UCSD-AML1 (cell line): ENCODE measurements at regions not wholly inside any gene's neighbourhood (a gene's known extent, or its start where the extent isn't known, plus 50 kb on each side); places are given as distances from the start of the nearest gene placed in this dataset.

ENCODE experiments used
- DNase-seq: peaks from one replicate; lab custom pipeline; 2025; ENCODE audit not compliant: unreplicated experiment; lab: John Stamatoyannopoulos, UW

DNA sequence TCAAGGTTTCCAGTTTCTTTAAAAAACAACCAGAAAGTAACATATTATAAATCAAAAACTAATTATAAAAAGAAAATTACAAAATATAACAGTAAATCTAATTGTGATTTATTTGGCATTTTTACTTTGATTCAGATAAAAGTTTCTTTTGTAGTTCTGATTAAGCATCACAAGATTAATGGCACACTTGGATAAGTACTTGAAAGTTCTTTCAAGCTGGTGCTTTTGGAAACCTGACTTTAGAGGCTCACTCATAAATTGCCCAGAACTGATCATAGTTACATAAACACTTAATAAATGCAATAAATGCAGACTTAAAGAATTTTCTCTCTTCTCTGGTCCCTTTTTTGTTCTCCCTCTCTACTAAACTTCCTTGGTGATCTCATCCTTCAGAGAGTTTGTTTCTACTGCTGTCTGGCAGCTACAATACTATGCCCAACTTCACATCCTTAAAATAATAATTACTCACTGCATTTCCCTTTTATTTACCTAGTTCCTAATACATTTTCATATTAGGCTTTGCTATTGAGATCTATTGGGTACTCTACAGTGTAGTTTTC lies 1417.0 kb downstream of the EFNB2 start:
- DNase-seq = no peak

DNA sequence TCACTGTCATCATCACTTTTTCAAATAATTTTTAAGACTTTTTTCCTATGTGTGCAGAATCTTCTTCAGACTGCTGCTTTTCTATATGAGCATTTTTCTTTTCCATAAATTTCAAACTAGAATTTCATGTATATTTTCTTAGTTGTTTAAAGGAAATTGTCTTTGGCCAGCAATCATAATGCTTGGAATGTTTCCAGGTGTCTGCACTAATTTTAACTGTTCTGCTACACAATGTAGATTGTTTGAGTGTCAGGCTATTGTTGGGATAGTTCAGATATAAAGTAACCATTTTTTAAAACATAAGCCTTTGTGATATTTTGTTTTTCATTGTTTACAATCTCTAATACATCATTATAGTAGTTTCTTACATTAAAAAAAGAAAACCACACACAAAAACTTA lies 1418.5 kb downstream of the EFNB2 start:
- DNase-seq = no peak

DNA sequence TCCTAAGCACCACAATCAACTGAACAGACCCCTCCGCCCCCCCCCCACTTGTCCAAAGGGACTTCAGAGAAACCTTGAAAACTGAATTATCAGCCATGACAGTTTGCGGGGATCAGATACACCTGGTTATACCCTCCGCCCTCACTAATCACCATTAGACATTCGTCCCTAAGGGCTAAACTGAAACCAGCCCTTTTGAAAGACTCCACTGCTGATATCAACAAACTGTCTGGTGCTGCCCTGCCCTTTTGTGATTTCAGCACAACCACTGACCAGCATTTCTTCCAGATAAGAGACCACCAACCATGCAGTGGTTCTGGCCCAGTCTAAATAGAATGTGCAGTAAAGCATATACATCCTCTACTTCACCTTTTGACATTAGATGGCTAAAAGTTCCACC lies 1422.9 kb downstream of the EFNB2 start:
- DNase-seq = no peak

GRCh38 chr13:105107781-105108180 lies 1427.7 kb downstream of the EFNB2 start:
- no peak for DNase-seq

- no peak for DNase-seq
Measured at GRCh38 chr13:105105471-105105870, 1430.0 kb downstream of the EFNB2 start.

DNA sequence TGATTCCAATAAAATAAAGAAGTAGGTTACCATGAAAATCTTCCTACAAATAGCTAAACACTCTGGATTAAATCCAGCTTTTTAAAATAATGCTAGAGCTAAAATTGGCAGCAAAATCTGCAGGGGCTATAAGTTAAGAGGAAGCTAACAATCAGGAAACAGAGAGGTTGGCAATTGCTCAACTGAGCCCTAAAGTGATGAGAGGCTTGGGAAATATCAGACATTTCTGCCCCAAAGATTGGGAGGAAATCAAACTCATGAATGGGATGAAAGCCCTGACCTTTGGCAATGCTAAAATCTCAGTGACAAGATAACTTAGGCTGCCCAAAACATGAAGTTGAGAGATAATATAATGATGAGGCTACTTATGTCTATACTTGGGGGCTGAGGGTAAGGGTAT lies 1437.9 kb downstream of the EFNB2 start:
- DNase-seq = no peak

DNA sequence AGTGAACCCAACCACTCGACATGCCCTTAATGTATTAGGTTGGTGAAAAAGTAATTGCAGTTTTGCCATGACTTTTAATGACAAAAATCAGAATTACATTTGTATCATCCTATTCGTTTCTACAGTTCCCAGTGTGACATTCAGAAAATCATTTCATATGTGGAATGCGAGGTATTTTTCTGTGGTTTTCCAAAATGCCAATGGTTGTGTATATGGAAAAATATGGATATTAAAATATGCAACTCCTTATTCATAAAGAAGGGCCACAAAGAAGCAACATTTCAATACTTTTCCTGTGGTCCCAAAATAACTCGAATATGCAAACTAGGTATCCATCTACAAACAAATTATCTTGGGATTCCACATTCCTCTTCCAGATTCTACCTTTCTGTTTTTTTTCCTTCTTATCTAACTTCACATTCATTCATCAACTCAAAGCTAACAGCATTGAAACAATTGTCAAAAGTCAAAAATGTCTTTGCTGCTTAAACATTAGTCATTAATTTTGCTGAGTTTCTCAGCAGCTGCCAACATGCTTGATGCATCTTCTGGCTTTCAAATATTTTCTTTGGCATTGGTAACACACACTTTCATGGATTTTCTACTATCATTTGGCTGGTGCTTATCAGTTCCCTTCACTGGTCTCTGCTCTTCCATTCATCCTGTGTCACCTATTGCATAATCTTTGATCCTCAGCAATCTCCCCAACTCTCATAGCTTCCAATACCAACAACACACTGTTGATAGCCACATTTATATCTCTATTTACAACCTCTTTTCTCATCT lies 1445.4 kb downstream of the EFNB2 start:
- no peak for DNase-seq

DNA sequence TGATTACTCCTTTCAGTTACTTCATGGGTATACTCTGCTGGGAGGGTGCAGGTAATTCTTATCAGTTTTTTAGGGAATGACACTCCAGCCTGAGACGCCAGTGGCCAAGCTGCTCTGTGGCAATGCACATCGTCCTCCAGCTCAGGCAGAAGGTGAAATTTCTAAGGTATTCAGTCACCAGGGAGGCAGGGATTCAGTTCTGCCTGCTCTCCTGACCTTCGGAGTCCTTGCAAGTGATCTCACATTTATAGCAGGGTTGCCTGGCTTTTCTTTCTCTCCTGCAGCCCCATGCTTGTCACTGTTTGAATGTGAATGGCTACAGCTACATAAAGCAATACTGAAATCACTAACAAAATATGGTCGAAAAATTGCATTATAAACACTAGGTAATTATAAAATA lies 1447.5 kb downstream of the EFNB2 start:
- DNase-seq = no peak

GRCh38 chr13:105084931-105085330 lies 1450.5 kb downstream of the EFNB2 start:
- no peak for DNase-seq

DNA sequence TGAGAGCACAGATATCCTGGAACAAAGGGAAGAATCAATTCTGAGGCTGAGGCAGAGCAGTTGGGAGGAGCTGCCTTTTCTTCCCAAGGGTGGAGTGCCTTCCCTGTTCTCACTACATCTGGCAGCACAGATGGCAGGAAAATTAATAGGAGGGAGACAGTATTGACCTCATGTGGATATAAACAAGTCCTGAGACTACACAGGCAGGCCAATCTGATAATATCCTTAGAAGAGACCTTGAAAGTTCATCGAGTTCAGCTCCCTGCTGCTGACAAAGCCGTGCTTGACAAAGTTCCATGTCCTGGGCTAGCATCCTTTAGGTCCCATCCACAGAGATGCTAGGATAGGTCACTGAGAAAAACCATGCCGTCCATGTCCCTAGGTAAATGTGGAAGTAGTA lies 1451.5 kb downstream of the EFNB2 start:
- DNase-seq = no peak

GRCh38 chr13:105074755-105075154 lies 1460.7 kb downstream of the EFNB2 start:
- DNase-seq = no peak

DNA sequence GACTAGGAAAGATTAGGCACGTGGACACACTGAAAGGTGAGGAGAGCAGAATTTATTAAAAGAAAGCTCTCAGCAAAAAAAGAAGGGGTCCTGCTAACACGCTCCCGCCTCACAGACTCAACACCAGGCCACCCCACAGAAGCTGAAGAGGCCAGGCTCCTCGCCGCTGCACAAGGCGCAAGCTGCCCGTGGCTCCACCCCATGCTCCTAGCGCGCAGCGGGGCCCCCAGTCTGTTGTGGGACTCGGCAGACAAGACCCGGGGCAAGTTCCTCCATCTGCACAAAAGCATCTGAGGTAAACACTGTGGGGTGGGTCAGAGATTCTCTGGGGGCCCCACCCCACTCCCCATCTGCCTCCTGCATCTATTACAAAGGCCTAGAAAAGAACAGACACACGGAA lies 1462.4 kb downstream of the EFNB2 start:
- DNase-seq = no peak

DNA sequence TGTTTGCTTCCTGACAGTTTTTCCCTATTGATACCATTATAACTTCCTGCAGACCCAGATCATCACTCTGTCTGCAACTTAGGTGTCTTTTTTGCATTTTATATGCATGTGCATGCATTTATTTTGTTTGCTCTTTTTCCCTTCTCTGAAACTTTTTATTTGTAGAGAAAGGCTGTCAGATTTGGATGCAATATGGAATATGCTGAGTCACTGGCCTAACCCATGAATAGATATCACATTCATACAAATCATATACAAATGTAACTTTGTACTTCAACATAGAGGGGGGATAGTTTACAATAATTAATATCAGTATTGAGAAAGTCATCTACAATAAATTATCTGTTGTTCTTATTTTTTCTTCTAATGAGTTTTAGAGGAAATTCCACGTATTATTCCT lies 1465.0 kb downstream of the EFNB2 start:
- no peak for DNase-seq

DNA sequence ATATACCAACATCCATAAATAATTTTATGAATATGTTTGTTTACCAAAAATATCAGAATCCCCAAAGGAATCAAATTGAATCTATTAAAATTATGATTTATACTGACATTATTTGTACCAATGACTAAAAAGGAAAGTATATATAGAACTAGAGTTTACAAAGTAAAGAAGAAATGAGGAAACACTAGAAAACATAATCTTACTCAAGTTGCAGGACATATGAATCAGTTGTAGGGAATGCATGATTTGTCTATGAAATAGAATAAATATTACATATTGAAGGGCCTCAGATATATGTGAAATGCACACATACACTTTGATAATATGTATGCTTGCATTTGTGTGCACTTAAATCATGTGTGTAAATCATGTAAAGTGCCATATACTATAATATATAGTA lies 1466.4 kb downstream of the EFNB2 start:
- no peak for DNase-seq

DNA sequence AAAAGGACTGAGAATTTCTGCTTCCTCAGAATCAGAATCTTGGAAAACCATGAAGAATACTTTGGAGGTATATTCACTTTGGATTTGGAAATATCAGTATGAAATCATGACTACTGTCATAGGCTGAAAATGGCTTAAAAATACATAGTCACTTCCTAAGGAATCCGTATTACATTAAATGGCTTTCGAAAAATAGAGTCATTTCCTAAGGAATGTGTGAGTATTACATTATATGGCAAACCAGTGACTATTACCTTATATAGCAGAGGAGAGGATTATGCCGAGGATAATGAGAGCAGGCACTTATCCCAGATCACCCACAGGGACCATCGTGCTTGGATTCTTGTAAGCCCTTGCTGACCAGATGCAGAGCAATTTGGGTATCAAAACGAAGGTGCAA lies 1471.8 kb downstream of the EFNB2 start:
- DNase-seq = no peak

DNA sequence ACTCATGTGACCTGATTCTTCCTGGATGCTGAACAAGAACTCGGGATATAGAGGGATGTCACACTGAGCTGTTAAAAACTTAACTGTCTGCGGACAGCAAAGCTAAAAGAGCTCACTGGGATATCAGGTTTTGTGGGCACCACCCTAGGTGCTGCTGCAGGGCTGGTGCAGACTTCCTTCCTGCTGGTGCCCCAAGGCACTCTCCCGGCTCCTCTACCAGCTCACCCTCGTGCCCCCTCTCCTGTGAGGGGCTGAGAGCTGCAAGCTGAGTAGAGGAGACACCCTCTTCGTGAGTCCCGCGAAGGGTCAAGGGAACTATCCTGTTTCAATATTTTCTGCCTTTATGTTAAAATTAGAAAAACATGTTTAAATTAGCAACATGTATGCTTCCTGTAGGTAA lies 1475.7 kb downstream of the EFNB2 start:
- DNase-seq = no peak

GRCh38 chr13:105058517-105058916 lies 1476.9 kb downstream of the EFNB2 start:
- DNase-seq = no peak

- no peak for DNase-seq
Measured at GRCh38 chr13:105052711-105053110, 1482.8 kb downstream of the EFNB2 start.

DNA sequence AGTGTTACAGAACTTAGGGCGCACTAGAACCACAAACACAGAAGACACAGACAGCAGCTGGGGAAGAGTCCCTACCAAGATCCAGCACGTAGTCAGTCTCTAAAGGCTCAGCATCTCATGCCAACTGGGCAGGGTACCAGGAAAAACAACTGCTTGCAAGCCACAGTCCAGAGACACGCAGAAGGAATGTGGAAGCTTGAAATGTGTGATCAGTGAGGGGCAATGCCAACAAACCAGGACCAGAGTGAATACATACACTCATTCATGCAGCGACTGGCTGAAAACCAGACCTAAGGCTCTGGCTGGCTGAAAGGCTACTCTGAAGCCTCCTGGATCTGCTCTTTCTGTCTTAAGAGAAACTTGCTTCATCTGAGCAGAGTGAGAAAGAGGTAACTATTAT lies 1484.8 kb downstream of the EFNB2 start:
- no peak for DNase-seq

GRCh38 chr13:105048677-105049076 lies 1486.8 kb downstream of the EFNB2 start:
- no peak for DNase-seq

- DNase-seq = no peak
Measured at GRCh38 chr13:105047676-105048295, 1487.7 kb downstream of the EFNB2 start.

GRCh38 chr13:105037110-105037509 lies 1498.4 kb downstream of the EFNB2 start:
- no peak for DNase-seq

DNA sequence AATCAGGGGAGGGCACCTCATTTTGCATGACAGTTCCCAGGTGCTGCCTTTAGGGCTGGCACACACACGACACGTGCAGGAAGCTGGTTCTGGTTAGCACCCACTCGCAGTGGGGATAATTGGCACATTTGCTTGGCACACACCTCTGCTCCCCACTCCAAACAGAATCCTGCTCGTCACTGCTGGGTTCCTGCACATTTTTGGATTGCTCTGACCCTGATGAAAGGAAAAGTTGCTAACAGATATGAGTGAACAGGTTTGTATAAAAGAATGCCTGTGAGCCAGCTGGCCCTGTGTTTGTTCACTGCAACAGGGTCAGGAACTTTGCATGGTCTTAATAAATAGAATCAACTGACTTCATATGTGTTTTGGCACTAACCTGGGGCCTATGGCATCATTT lies 1500.4 kb downstream of the EFNB2 start:
- no peak for DNase-seq
